GM12878 (cell line): ENCODE measurements at regions not wholly inside any gene's neighbourhood (a gene's known extent, or its start where the extent isn't known, plus 50 kb on each side); places are given as distances from the start of the nearest gene placed in this dataset.

Experiments
- ATAC-seq: fragments of 200-7000 bp; cut with Tn5 transposase; 3 replicates; pipeline ENCODE4 v1.9.1; 2020; ENCODE audit warnings: mild to moderate bottlenecking, moderate library complexity
- BruUV-seq: library from RNA; stranded (reverse); fragments of 400-500 nt; replicated peaks from 2 replicates; lab custom pipeline; 2021; lab: Mats Ljungman, UMichigan
- CTCF ChIA-PET: fragments of 300-600 bp; sonication (Branson Sonifier 250); formaldehyde crosslinking; extraction: SDS; loops from one replicate; lab custom pipeline; 2021; ENCODE audit warnings: inconsistent platforms; lab: Yijun Ruan, JAX
- POLR2A ChIA-PET: fragments of 350-600 bp; formaldehyde crosslinking; extraction: SDS; loops from one replicate; lab custom pipeline; 2021; ENCODE audit warnings: inconsistent platforms; lab: Charles Lee
- RAD21 ChIA-PET: fragments of 300-600 bp; sonication (Branson Sonifier 250); formaldehyde crosslinking; loops from one replicate; lab custom pipeline; 2023; ENCODE audit warnings: antibody characterized with exemption; ENCODE audit not compliant: unreplicated experiment; lab: Charles Lee
- SMC1A ChIA-PET: fragments of 300-600 bp; sonication (Branson Sonifier 250); formaldehyde crosslinking; loops from one replicate; lab custom pipeline; 2023; ENCODE audit not compliant: unreplicated experiment, uncharacterized antibody; lab: Charles Lee
- DNase-seq: peaks from one replicate; pipeline ENCODE4 v3.0.0-alpha.2; 2011; ENCODE audit warnings: low read depth, low spot score
- FAIRE-seq: peaks from 3 replicates; lab custom pipeline; 2011; peaks lifted over from hg19 to GRCh38; lab: Jason Lieb, UNC
- H2AFZ ChIP-seq: 2 replicates; pipeline ENCODE4 v1.6.0; 2011; ENCODE audit warnings: low read depth, low read length, control low read depth; ENCODE audit not compliant: control insufficient read depth
- H3K27ac ChIP-seq: 2 replicates; pipeline ENCODE4 v1.5.1; 2011; ENCODE audit warnings: control low read depth; ENCODE audit not compliant: control insufficient read depth, insufficient read depth
- H3K27me3 ChIP-seq, 2 experiments: replicated peaks in 1 of 2; 2 replicates each; pipeline versions ENCODE4 v1.6.0 to v1.6.1; 2011; ENCODE audit warnings: low read length in 1 of 2; ENCODE audit not compliant: control insufficient read depth in 2 of 2, insufficient read depth in 2 of 2
- H3K36me3 ChIP-seq, 2 experiments: 2 replicates each; pipeline ENCODE4 v1.5.1; 2011; ENCODE audit warnings: low read length in 1 of 2; ENCODE audit not compliant: control insufficient read depth in 2 of 2, insufficient read depth in 2 of 2
- H3K4me1 ChIP-seq: 2 replicates; pipeline ENCODE4 v1.6.1; 2011; ENCODE audit warnings: mild to moderate bottlenecking, low read length, moderate library complexity, mixed read lengths; ENCODE audit not compliant: control insufficient read depth, insufficient read depth
- H3K4me2 ChIP-seq: 2 replicates; pipeline ENCODE4 v1.6.0; 2011; ENCODE audit warnings: control low read depth; ENCODE audit not compliant: control insufficient read depth, insufficient read depth
- H3K4me3 ChIP-seq: fragments of 200-600 bp; sonication (generic); 2 replicates; pipeline ENCODE4 v1.5.1; 2016
- H3K79me2 ChIP-seq: 2 replicates; pipeline ENCODE4 v1.6.0; 2011; ENCODE audit warnings: low read length; ENCODE audit not compliant: control insufficient read depth, insufficient read depth
- H3K9ac ChIP-seq: 2 replicates; pipeline ENCODE4 v1.8.0; 2011; ENCODE audit warnings: low read length, control low read depth, mixed read lengths; ENCODE audit not compliant: control insufficient read depth, insufficient read depth
- H3K9me3 ChIP-seq: replicated peaks from 3 replicates; pipeline ENCODE4 v1.5.1; 2011; ENCODE audit warnings: mild to moderate bottlenecking, low read length; ENCODE audit not compliant: control insufficient read depth, insufficient read depth
- H4K20me1 ChIP-seq: 2 replicates; pipeline ENCODE4 v1.6.0; 2011; ENCODE audit not compliant: control insufficient read depth, insufficient read depth
- LARP7 ChIP-seq: fragments of 450-650 bp; IDR thresholded peaks from 2 replicates; pipeline ENCODE4 v1.6.1; 2017; ENCODE audit warnings: mild to moderate bottlenecking
- PKNOX1 ChIP-seq: fragments of 450-650 bp; IDR thresholded peaks from 2 replicates; pipeline ENCODE4 v1.6.1; 2016; ENCODE audit warnings: mild to moderate bottlenecking
- RAD21 ChIP-seq: IDR thresholded peaks from 2 replicates; pipeline ENCODE4 v1.6.1; 2011; ENCODE audit warnings: mild to moderate bottlenecking, low read depth, low read length, moderate library complexity; ENCODE audit not compliant: insufficient read depth
- SIX5 ChIP-seq: IDR thresholded peaks from 2 replicates; pipeline ENCODE4 v1.6.1; 2011; ENCODE audit warnings: mild to moderate bottlenecking, low read depth, low read length, moderate library complexity; ENCODE audit not compliant: severe bottlenecking
- SMC3 ChIP-seq: IDR thresholded peaks from 2 replicates; pipeline ENCODE4 v1.6.1; 2011; ENCODE audit warnings: low read length, improper control_type of control experiment, borderline replicate concordance
- WRNIP1 ChIP-seq: IDR thresholded peaks from 2 replicates; pipeline ENCODE4 v1.6.1; 2011; ENCODE audit warnings: low read depth, low read length, improper control_type of control experiment, borderline replicate concordance
- ZNF24 ChIP-seq: fragments of 450-650 bp; IDR thresholded peaks from 2 replicates; pipeline ENCODE4 v1.6.1; 2017; ENCODE audit warnings: antibody characterized with exemption, mild to moderate bottlenecking
- WGBS: methylation state at CpG from one replicate; pipeline ENCODE4 v1.1.6; 2016; ENCODE audit warnings: low lambda C conversion rate; ENCODE audit not compliant: insufficient replicate concordance, insufficient coverage; ENCODE audit errors: missing lambda C conversion rate; 5-methylcytosine and 5-hydroxymethylcytosine counted together
- in situ Hi-C: fragments of 300-500 bp; cut with MboI; formaldehyde crosslinking; loops from 9 replicates; pipeline ENCODE4 v1.14.3; 2018; ENCODE audit warnings: mixed read lengths
- intact Hi-C: fragments of 100-400 bp; cut with micrococcal nuclease; formaldehyde crosslinking; loops from one replicate; pipeline ENCODE4 v1.14.2; 2022; ENCODE audit not compliant: unreplicated experiment

- TF ChIP-seq RAD21: no peak
- TF ChIP-seq SMC3: no peak
- TF ChIP-seq SIX5: no peak
- TF ChIP-seq PKNOX1: no peak
Observed at GRCh38 chr6:132887204-132887603, 72.8 kb downstream of the RPS12 start (continued).

GRCh38 chr6:132888701-132889100, 74.3 kb downstream of the RPS12 start:
- 36% methylated on average over 2 of the region's 2 CpGs for WGBS
- H3K36me3 ChIP-seq: no peaks in the 10 kb centered on the region
- BruUV-seq: no TSS peak
- no peak overlapping the region for H2AFZ ChIP-seq
- no peaks in the 10 kb centered on the region for H3K4me1 ChIP-seq
- no peaks in the 10 kb centered on the region for H3K9me3 ChIP-seq
- ATAC-seq (no peak), FAIRE-seq (no peak), DNase-seq (no peak)
- in situ Hi-C loops: no loop called here
- intact Hi-C loops: no loop called here
- ChIA-PET POLR2A (no interaction called here), SMC1A (no interaction called here), RAD21 (no interaction called here), CTCF (no interaction called here)
- H4K20me1 ChIP-seq: no peaks in the 10 kb centered on the region
- no peak overlapping the region for H3K4me2 ChIP-seq
- no peak for TF ChIP-seq LARP7
- no peak for TF ChIP-seq WRNIP1
- no peak for TF ChIP-seq ZNF24
- H3K79me2 ChIP-seq: no peaks in the 10 kb centered on the region
- H3K9ac ChIP-seq: no peak overlapping the region
- H3K27ac ChIP-seq: no peak overlapping the region
- H3K27me3 ChIP-seq: no peaks in the 10 kb centered on the region; a peak in 1 of 4 replicates
- no peak overlapping the region for H3K4me3 ChIP-seq
